HG02973 (cell line): ENCODE measurements at regions not wholly inside any gene's neighbourhood (a gene's known extent, or its start where the extent isn't known, plus 50 kb on each side); places are given as distances from the start of the nearest gene placed in this dataset.
"Not testable (repeated sequence)": the region's sequence is repeated elsewhere in the genome, so short reads cannot be mapped to it uniquely, and the experiment has no call there.

ENCODE experiments used
- ATAC-seq: cut with Tn5 transposase; IDR thresholded peaks from one replicate; pipeline ENCODE4 v1.9.1; 2021; ENCODE audit warnings: moderate library complexity; ENCODE audit not compliant: unreplicated experiment

GRCh38 chr6:14546036-14546435 is 428.5 kb downstream of the CD83 start:
- ATAC-seq = no peak

GRCh38 chr6:14547284-14547998 is 429.9 kb downstream of the CD83 start:
- ATAC-seq = no peak

- ATAC-seq = no peak
Measured at GRCh38 chr6:14549304-14549770, 431.8 kb downstream of the CD83 start.

- ATAC-seq = no peak
Measured at GRCh38 chr6:14549871-14550270, 432.3 kb downstream of the CD83 start.

GRCh38 chr6:14550410-14550809 is 432.8 kb downstream of the CD83 start:
- no peak for ATAC-seq

- no peak for ATAC-seq
Measured at GRCh38 chr6:14550822-14551221, 433.2 kb downstream of the CD83 start.

- ATAC-seq = not testable (repeated sequence)
Measured at GRCh38 chr6:14551601-14552000, 434.0 kb downstream of the CD83 start.

- ATAC-seq = no peak
Measured at GRCh38 chr6:14552891-14553290, 435.3 kb downstream of the CD83 start.

GRCh38 chr6:14553515-14553914 is 435.9 kb downstream of the CD83 start:
- ATAC-seq = no peak

GRCh38 chr6:14555804-14556203 is 438.2 kb downstream of the CD83 start:
- ATAC-seq = no peak

GRCh38 chr6:14559746-14560536 is 442.4 kb downstream of the CD83 start:
- ATAC-seq = no peak

GRCh38 chr6:14561563-14561962 is 444.0 kb downstream of the CD83 start:
- ATAC-seq = not testable (repeated sequence)

- no peak for ATAC-seq
Measured at GRCh38 chr6:14567842-14568241, 450.3 kb downstream of the CD83 start.

- ATAC-seq = no peak
Measured at GRCh38 chr6:14569394-14569793, 451.8 kb downstream of the CD83 start.

GRCh38 chr6:14569874-14570273 is 452.3 kb downstream of the CD83 start:
- not testable (repeated sequence) for ATAC-seq

- no peak for ATAC-seq
Measured at GRCh38 chr6:14571001-14571400, 453.4 kb downstream of the CD83 start.

GRCh38 chr6:14571746-14572145 is 454.2 kb downstream of the CD83 start:
- no peak for ATAC-seq

GRCh38 chr6:14573267-14573666 is 455.7 kb downstream of the CD83 start:
- no peak for ATAC-seq

- ATAC-seq = no peak
Measured at GRCh38 chr6:14573703-14574290, 456.2 kb downstream of the CD83 start.

GRCh38 chr6:14575961-14576360 is 458.4 kb downstream of the CD83 start:
- no peak for ATAC-seq

GRCh38 chr6:14578994-14579393 is 461.4 kb downstream of the CD83 start:
- no peak for ATAC-seq

- no peak for ATAC-seq
Measured at GRCh38 chr6:14582749-14583148, 465.2 kb downstream of the CD83 start.
